ENCODE measurements at regions not wholly inside any gene's neighbourhood (a gene's known extent, or its start where the extent isn't known, plus 50 kb on each side); places are given as distances from the start of the nearest gene placed in this dataset.
"Not testable (repeated sequence)": the region's sequence is repeated elsewhere in the genome, so short reads cannot be mapped to it uniquely, and the experiment has no call there.

DNA sequence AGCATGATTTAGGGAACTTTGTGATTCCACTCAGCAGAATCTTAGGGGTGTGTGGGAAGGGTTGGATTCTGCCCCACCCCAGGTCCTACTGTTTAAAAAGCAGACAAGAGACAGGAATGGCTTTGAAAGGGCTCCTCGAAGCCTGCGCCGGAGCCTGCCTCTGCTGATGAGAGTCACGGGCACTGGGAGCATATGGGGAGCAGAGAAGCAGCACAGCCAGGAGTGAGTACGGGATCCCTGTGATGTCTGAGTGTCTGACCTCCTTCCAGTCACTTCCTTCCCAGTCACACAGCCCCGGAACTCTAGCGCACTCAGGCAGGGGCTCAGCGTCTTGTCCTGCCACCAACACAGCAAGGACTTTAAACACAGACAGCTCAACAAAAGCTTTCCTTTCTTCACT, 514.9 kb upstream of the DPP6 start:
- Mint-ChIP-seq H3K9me3 (peaks cover 7% of the 10 kb centered on the region), H3K4me3 (no peak overlapping the region), H3K36me3 (ENCODE audit: low read depth) (no peaks in the 10 kb centered on the region), H3K27me3 (no peaks in the 10 kb centered on the region), H3K27ac (no peak overlapping the region), H3K4me1 (ENCODE audit: low read depth) (no peaks in the 10 kb centered on the region)

DNA sequence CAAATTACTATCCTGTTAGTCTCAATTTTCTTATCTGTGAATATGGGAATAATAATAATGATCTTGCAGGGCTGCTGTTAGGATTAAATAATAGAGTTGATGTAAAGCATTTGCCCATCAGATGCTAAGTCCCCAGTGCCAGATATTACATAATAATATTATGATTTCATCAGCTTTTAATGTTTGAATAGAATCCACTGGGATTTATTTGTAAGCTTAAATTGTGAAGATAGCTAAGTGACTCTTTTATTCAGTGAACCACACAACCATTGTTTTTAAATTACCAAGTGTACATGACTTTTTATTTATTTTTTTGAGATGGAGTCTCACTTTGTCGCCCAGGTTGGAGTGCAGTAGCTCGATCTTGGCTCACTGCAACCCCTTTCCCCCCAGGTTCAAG, 510.3 kb upstream of the DPP6 start:
- no peaks in the 10 kb centered on the region for H3K36me3 Mint-ChIP-seq (ENCODE audit: low read depth)
- H3K9me3 Mint-ChIP-seq = peaks cover 5% of the 10 kb centered on the region
- no peaks in the 10 kb centered on the region for H3K4me1 Mint-ChIP-seq (ENCODE audit: low read depth)
- no peaks in the 10 kb centered on the region for H3K27me3 Mint-ChIP-seq
- no peak overlapping the region for H3K27ac Mint-ChIP-seq
- H3K4me3 Mint-ChIP-seq = no peak overlapping the region

- H3K36me3 Mint-ChIP-seq (ENCODE audit: low read depth) = no peaks in the 10 kb centered on the region
- H3K27ac Mint-ChIP-seq = no peak overlapping the region
- H3K4me1 Mint-ChIP-seq (ENCODE audit: low read depth) = no peaks in the 10 kb centered on the region
- H3K27me3 Mint-ChIP-seq = no peaks in the 10 kb centered on the region
- peaks cover 5% of the 10 kb centered on the region for H3K9me3 Mint-ChIP-seq
- H3K4me3 Mint-ChIP-seq = no peak overlapping the region
Measured at GRCh38 chr7:153543232-153543631, 509.0 kb upstream of the DPP6 start.

- Mint-ChIP-seq H3K27me3 (no peaks in the 10 kb centered on the region), H3K9me3 (peaks cover 6% of the 10 kb centered on the region), H3K27ac (no peak overlapping the region), H3K36me3 (ENCODE audit: low read depth) (no peaks in the 10 kb centered on the region), H3K4me1 (ENCODE audit: low read depth) (no peaks in the 10 kb centered on the region), H3K4me3 (no peak overlapping the region)
Measured at GRCh38 chr7:153550173-153550572, 502.0 kb upstream of the DPP6 start.

DNA sequence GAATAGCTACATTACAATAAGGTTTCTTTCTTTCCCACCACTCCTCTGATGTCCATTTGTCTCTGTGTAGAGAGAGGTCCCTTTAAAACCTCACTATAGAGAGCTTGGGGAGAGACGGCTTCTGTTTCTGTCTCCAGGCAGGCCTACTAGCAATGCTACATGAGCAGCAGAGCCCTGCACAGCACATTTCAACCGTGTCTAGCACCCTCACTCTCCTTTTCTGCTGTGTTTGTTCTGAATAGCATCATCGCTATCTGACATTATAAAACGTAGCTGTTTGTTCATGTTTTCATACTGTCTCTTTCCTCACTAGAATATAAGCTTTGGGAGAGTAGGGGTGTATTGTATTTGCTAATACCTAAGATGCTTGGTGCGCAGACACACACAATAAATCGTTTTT, 487.8 kb upstream of the DPP6 start:
- Mint-ChIP-seq H3K4me1 (ENCODE audit: low read depth) (no peaks in the 10 kb centered on the region), H3K4me3 (no peak overlapping the region), H3K9me3 (peaks cover 28% of the 10 kb centered on the region), H3K27me3 (no peaks in the 10 kb centered on the region), H3K27ac (no peak overlapping the region), H3K36me3 (ENCODE audit: low read depth) (no peaks in the 10 kb centered on the region)

- no peaks in the 10 kb centered on the region for H3K36me3 Mint-ChIP-seq (ENCODE audit: low read depth)
- no peaks in the 10 kb centered on the region for H3K4me1 Mint-ChIP-seq (ENCODE audit: low read depth)
- H3K4me3 Mint-ChIP-seq = no peak overlapping the region
- H3K27ac Mint-ChIP-seq = no peak overlapping the region
- no peaks in the 10 kb centered on the region for H3K27me3 Mint-ChIP-seq
- peaks cover 43% of the 10 kb centered on the region for H3K9me3 Mint-ChIP-seq
Measured at GRCh38 chr7:153566324-153566723, 485.9 kb upstream of the DPP6 start.

DNA sequence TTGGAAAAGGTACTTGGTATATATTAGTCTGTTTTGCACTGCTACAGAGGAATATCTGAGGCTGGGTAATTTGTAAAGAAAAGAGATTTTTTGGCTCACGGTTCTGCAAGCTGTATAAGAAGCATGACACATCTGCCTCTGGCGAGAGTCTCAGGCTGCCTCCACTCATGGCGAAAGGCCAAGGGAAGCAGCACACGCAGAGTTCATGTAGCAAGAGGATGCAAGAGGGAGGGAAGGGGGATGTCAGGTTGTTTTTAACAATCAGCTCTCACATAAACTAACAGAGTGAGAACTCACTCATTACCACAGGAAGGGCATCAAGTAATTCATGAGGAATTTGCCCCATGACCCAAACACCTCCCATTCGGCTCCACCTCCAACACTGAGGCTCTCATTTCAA, 484.8 kb upstream of the DPP6 start:
- Mint-ChIP-seq H3K27me3 (no peaks in the 10 kb centered on the region), H3K36me3 (ENCODE audit: low read depth) (no peaks in the 10 kb centered on the region), H3K9me3 (peaks cover 43% of the 10 kb centered on the region), H3K4me1 (ENCODE audit: low read depth) (no peaks in the 10 kb centered on the region), H3K4me3 (no peak overlapping the region), H3K27ac (no peak overlapping the region)

- H3K9me3 Mint-ChIP-seq = peaks cover 43% of the 10 kb centered on the region
- not testable (repeated sequence) for H3K4me1 Mint-ChIP-seq (ENCODE audit: low read depth); H3K4me3 Mint-ChIP-seq
Measured at GRCh38 chr7:153569520-153569919, 482.7 kb upstream of the DPP6 start.

GRCh38 chr7:153576096-153576495, 476.1 kb upstream of the DPP6 start:
- no peak overlapping the region for H3K4me3 Mint-ChIP-seq
- peaks cover 36% of the 10 kb centered on the region for H3K9me3 Mint-ChIP-seq
- H3K4me1 Mint-ChIP-seq (ENCODE audit: low read depth) = no peaks in the 10 kb centered on the region
- no peak overlapping the region for H3K27ac Mint-ChIP-seq
- no peaks in the 10 kb centered on the region for H3K27me3 Mint-ChIP-seq
- H3K36me3 Mint-ChIP-seq (ENCODE audit: low read depth) = no peaks in the 10 kb centered on the region

More at GRCh38 chr7:153569520-153569919, 482.7 kb upstream of the DPP6 start:
- not testable (repeated sequence) for H3K27ac Mint-ChIP-seq; H3K27me3 Mint-ChIP-seq; H3K36me3 Mint-ChIP-seq (ENCODE audit: low read depth)

DNA sequence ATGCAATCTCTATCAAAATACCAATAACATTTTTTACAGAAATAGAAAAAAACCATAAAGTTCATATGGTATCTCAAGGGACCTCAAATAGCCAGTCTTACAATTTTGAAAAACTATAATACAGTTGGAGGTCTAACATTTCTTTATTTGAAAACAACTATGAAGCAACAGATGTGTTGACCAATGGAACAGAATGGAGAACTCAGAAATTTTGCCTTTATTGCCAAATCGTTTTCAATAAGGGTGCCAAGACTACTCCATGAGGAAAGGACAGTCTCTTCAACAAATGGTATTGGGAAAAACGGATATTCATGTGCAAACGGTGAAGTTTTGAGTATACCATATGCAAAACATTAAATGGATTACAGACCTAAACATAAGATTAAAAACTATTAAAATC, 470.8 kb upstream of the DPP6 start:
- Mint-ChIP-seq H3K9me3 (peaks cover 27% of the 10 kb centered on the region), H3K27ac (no peak overlapping the region), H3K36me3 (ENCODE audit: low read depth) (no peaks in the 10 kb centered on the region), H3K27me3 (no peaks in the 10 kb centered on the region), H3K4me1 (ENCODE audit: low read depth) (no peaks in the 10 kb centered on the region), H3K4me3 (no peak overlapping the region)

DNA sequence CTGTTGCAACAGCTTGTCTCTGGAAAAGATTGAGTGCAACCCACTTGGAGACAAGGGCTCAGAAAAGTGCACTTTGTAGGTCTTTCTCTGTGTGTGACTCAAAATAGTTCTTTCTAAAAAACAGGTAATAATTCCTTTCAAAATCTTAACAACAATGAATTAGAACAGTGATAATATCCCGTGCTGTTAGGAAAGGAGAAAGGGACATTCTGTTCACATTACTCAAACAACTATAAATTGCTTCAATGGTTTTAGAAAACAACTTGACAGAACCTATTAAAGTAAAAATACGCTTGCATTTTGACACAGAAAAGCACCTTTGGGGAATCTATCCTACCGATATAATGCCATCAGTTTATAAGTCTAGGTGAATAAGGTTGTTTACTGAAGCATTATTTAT, 468.1 kb upstream of the DPP6 start:
- Mint-ChIP-seq H3K27ac (no peak overlapping the region), H3K4me1 (ENCODE audit: low read depth) (no peaks in the 10 kb centered on the region), H3K9me3 (peaks cover 8% of the 10 kb centered on the region), H3K4me3 (no peak overlapping the region), H3K36me3 (ENCODE audit: low read depth) (no peaks in the 10 kb centered on the region), H3K27me3 (no peaks in the 10 kb centered on the region)

GRCh38 chr7:153588586-153588985, 463.6 kb upstream of the DPP6 start:
- no peaks in the 10 kb centered on the region for H3K36me3 Mint-ChIP-seq (ENCODE audit: low read depth)
- H3K9me3 Mint-ChIP-seq = no peaks in the 10 kb centered on the region
- no peaks in the 10 kb centered on the region for H3K27me3 Mint-ChIP-seq
- no peak overlapping the region for H3K27ac Mint-ChIP-seq
- no peak overlapping the region for H3K4me3 Mint-ChIP-seq
- H3K4me1 Mint-ChIP-seq (ENCODE audit: low read depth) = no peaks in the 10 kb centered on the region

DNA sequence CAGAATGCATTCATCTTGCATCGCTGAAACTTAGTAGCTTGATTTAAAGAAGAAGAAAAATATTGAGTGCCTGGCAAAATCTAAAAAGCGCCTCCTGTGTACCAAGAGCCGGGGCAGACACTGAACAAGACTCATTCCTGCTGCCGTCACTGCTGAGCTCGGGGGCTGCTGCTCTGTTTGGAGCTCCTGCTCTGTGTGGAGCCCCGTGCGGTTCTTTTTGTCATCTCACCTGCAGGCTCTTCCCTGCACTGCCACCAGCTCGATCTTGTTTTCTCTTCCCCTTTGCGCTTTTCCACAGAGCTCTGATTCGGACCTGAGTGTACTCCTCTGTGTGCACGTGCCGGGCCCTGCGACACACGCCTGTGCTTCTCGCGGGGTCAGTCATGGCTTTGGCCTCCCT, 462.1 kb upstream of the DPP6 start:
- Mint-ChIP-seq H3K9me3 (peaks cover 2% of the 10 kb centered on the region), H3K27me3 (no peaks in the 10 kb centered on the region), H3K36me3 (ENCODE audit: low read depth) (no peaks in the 10 kb centered on the region), H3K4me1 (ENCODE audit: low read depth) (no peaks in the 10 kb centered on the region), H3K27ac (no peak overlapping the region), H3K4me3 (no peak overlapping the region)

- Mint-ChIP-seq H3K27ac (no peak overlapping the region), H3K4me1 (ENCODE audit: low read depth) (no peaks in the 10 kb centered on the region), H3K27me3 (no peaks in the 10 kb centered on the region), H3K4me3 (no peak overlapping the region), H3K36me3 (ENCODE audit: low read depth) (no peaks in the 10 kb centered on the region), H3K9me3 (peaks cover 4% of the 10 kb centered on the region)
Measured at GRCh38 chr7:153590571-153590970, 461.6 kb upstream of the DPP6 start.

- Mint-ChIP-seq H3K27ac (no peak overlapping the region), H3K4me1 (ENCODE audit: low read depth) (no peaks in the 10 kb centered on the region), H3K36me3 (ENCODE audit: low read depth) (no peaks in the 10 kb centered on the region), H3K27me3 (no peaks in the 10 kb centered on the region), H3K4me3 (no peak overlapping the region), H3K9me3 (no peaks in the 10 kb centered on the region)
Measured at GRCh38 chr7:153607354-153607753, 444.8 kb upstream of the DPP6 start.

- Mint-ChIP-seq H3K4me1 (ENCODE audit: low read depth) (no peaks in the 10 kb centered on the region), H3K36me3 (ENCODE audit: low read depth) (no peaks in the 10 kb centered on the region), H3K27ac (no peak overlapping the region), H3K27me3 (no peaks in the 10 kb centered on the region), H3K4me3 (no peak overlapping the region), H3K9me3 (peaks cover 4% of the 10 kb centered on the region)
Measured at GRCh38 chr7:153616711-153617325, 435.4 kb upstream of the DPP6 start.

Measured in stimulated activated naive CD8-positive, alpha-beta T cell treated with anti-CD3 and anti-CD28 coated beads, Interleukin-15, Interleukin-2, amounts not matched to agents 100 ng/mL and 50 ng/mL, for 24 hours (primary cell).